AG09309 (cell line): ENCODE measurements at regions not wholly inside any gene's neighbourhood (a gene's known extent, or its start where the extent isn't known, plus 50 kb on each side); places are given as distances from the start of the nearest gene placed in this dataset.

Source experiments
- DNase-seq: peaks from one replicate; pipeline ENCODE4 v3.0.0-alpha.2; 2010; ENCODE audit warnings: low read depth
- H3K4me3 ChIP-seq: 2 replicates; pipeline ENCODE4 v1.5.1; 2011; ENCODE audit warnings: mild to moderate bottlenecking, low read depth, low read length, moderate library complexity; ENCODE audit not compliant: control insufficient read depth
- CTCF ChIP-seq: IDR thresholded peaks from 2 replicates; pipeline ENCODE4 v1.5.1; 2011; ENCODE audit warnings: mild to moderate bottlenecking, low read depth, low read length, inconsistent platforms; ENCODE audit not compliant: insufficient read depth, control insufficient read depth; ENCODE audit errors: missing control alignments

GRCh38 chr21:35399706-35400105, 350.6 kb upstream of the RUNX1 start:
- TF ChIP-seq CTCF, result no peak
- H3K4me3 ChIP-seq, result no peak overlapping the region
- no peak for DNase-seq

GRCh38 chr21:35399002-35399530, 350.0 kb upstream of the RUNX1 start:
- no peak for TF ChIP-seq CTCF
- DNase-seq, result no peak
- no peak overlapping the region for H3K4me3 ChIP-seq

GRCh38 chr21:35398346-35398982, 349.4 kb upstream of the RUNX1 start:
- no peak overlapping the region for H3K4me3 ChIP-seq
- no peak for TF ChIP-seq CTCF
- no peak for DNase-seq

- TF ChIP-seq CTCF, result no peak
- no peak overlapping the region for H3K4me3 ChIP-seq
- no peak for DNase-seq
Observed at GRCh38 chr21:35397781-35398180, 348.7 kb upstream of the RUNX1 start.

GRCh38 chr21:35396655-35397054, 347.6 kb upstream of the RUNX1 start:
- TF ChIP-seq CTCF, result no peak
- DNase-seq, result no peak
- no peak overlapping the region for H3K4me3 ChIP-seq

GRCh38 chr21:35395728-35396127, 346.6 kb upstream of the RUNX1 start:
- DNase-seq, result no peak
- no peak overlapping the region for H3K4me3 ChIP-seq
- no peak for TF ChIP-seq CTCF
